HCT116 (cell line): ENCODE measurements at regions not wholly inside any gene's neighbourhood (a gene's known extent, or its start where the extent isn't known, plus 50 kb on each side); places are given as distances from the start of the nearest gene placed in this dataset.

ENCODE experiments used
- ATAC-seq: fragments of 200-7000 bp; cut with Tn5 transposase; 2 replicates; pipeline ENCODE4 v1.9.1; 2020; ENCODE audit warnings: mild to moderate bottlenecking, moderate library complexity
- BruUV-seq: library from RNA; stranded (reverse); fragments of 400-500 nt; replicated peaks from 2 replicates; lab custom pipeline; 2021; lab: Mats Ljungman, UMichigan
- CTCF ChIA-PET: fragments of 300-600 bp; sonication (Branson Sonifier 250); formaldehyde crosslinking; loops from one replicate; lab custom pipeline; 2021; ENCODE audit warnings: antibody characterized with exemption; lab: Charles Lee
- POLR2A ChIA-PET: fragments of 300-600, 350-600 bp; sonication (Branson Sonifier 250); formaldehyde crosslinking; loops from one replicate; lab custom pipeline; 2021; ENCODE audit warnings: antibody characterized with exemption; lab: Charles Lee
- RAD21 ChIA-PET, 2 experiments: fragments of 300-600 bp; sonication (Branson Sonifier 250); formaldehyde crosslinking; loops; one replicate each; lab custom pipeline; 2023; ENCODE audit warnings: low total read pairs in 2 of 2; ENCODE audit not compliant: uncharacterized antibody in 2 of 2, unreplicated experiment in 2 of 2, low non-redundant PET in 1 of 2; lab: Charles Lee
- DNase-seq: peaks from one replicate; pipeline ENCODE4 v3.0.0-alpha.2; 2010; ENCODE audit warnings: low read depth, low spot score
- H2AFZ ChIP-seq: fragments of 200-600 bp; shearing (Covaris generic), sonication (generic); 2 replicates; pipeline ENCODE4 v1.6.1; 2017; ENCODE audit warnings: low read depth, mixed run types, mixed read lengths, antibody characterized with exemption, low read length; ENCODE audit not compliant: poor library complexity, severe bottlenecking
- H3K27ac ChIP-seq: 2 replicates; pipeline ENCODE4 v1.5.1; 2012; ENCODE audit warnings: low read depth, low read length
- H3K27me3 ChIP-seq: fragments of 200-600 bp; sonication (generic); 2 replicates; pipeline ENCODE4 v1.6.1; 2016; ENCODE audit warnings: mixed run types, low read length, mixed read lengths; ENCODE audit not compliant: insufficient read depth
- H3K36me3 ChIP-seq, 2 experiments: fragments of 200-500 bp in 1 of 2; fragments of 200-600 bp in 1 of 2; sonication (Bioruptor generic) in 1 of 2; sonication (generic) in 1 of 2; 2 replicates each; pipeline versions ENCODE4 v1.5.1 to v1.6.1; 2014 to 2016; ENCODE audit warnings: low read length in 2 of 2, inconsistent platforms in 1 of 2, mixed read lengths in 1 of 2, mixed run types in 1 of 2; ENCODE audit not compliant: insufficient read depth in 2 of 2, control insufficient read depth in 1 of 2
- H3K4me1 ChIP-seq, 2 experiments: fragments of 200-600 bp in 1 of 2; sonication (generic) in 1 of 2; 2 replicates each; pipeline versions ENCODE4 v1.5.1 to v1.6.1; 2012 to 2017; ENCODE audit warnings: low read length in 2 of 2, inconsistent platforms in 1 of 2, mild to moderate bottlenecking in 1 of 2, mixed read lengths in 1 of 2, mixed run types in 1 of 2, moderate library complexity in 1 of 2; ENCODE audit not compliant: insufficient read depth in 2 of 2, control insufficient read depth in 1 of 2
- H3K4me2 ChIP-seq: fragments of 200-600 bp; sonication (generic); 2 replicates; pipeline ENCODE4 v1.6.1; 2017; ENCODE audit warnings: mixed run types, low read length, mixed read lengths
- H3K4me3 ChIP-seq, 2 experiments: fragments of 200-600 bp in 1 of 2; sonication (generic) in 1 of 2; replicated peaks in 1 of 2; 2 replicates each; pipeline ENCODE4 v1.5.1; 2011 to 2016; ENCODE audit warnings: low read length in 2 of 2, control low read depth in 1 of 2, low read depth in 1 of 2, mild to moderate bottlenecking in 1 of 2, mixed read lengths in 1 of 2, mixed run types in 1 of 2
- H3K79me2 ChIP-seq: fragments of 200-600 bp; sonication (generic); 2 replicates; pipeline ENCODE4 v1.6.1; 2017; ENCODE audit warnings: mild to moderate bottlenecking, mixed run types, low read length, moderate library complexity, mixed read lengths; ENCODE audit not compliant: insufficient read depth
- H3K9ac ChIP-seq: fragments of 200-600 bp; sonication (generic); 2 replicates; pipeline ENCODE4 v1.6.1; 2016; ENCODE audit warnings: low read length, mixed read lengths
- H3K9me2 ChIP-seq: fragments of 200-600 bp; sonication (generic), shearing (Covaris generic); 2 replicates; pipeline ENCODE4 v1.6.1; 2017; ENCODE audit warnings: mixed run types, mild to moderate bottlenecking, moderate library complexity; ENCODE audit not compliant: insufficient read depth
- H3K9me3 ChIP-seq, 2 experiments: fragments of 200-500 bp in 1 of 2; fragments of 200-600 bp in 1 of 2; sonication (Bioruptor generic) in 1 of 2; sonication (generic) in 1 of 2; 2 replicates each; pipeline ENCODE4 v1.6.1; 2014 to 2017; ENCODE audit warnings: low read length in 2 of 2, mixed read lengths in 2 of 2, inconsistent platforms in 1 of 2, low read depth in 1 of 2, mild to moderate bottlenecking in 1 of 2, mixed run types in 1 of 2, moderate library complexity in 1 of 2; ENCODE audit not compliant: control insufficient read depth in 1 of 2, insufficient read depth in 1 of 2
- H4K20me1 ChIP-seq: fragments of 200-600 bp; sonication (generic), shearing (Covaris generic); 2 replicates; pipeline ENCODE4 v1.6.1; 2017; ENCODE audit warnings: mixed run types, mild to moderate bottlenecking, moderate library complexity; ENCODE audit not compliant: insufficient read depth
- CBX3 ChIP-seq: IDR thresholded peaks from 2 replicates; pipeline ENCODE4 v1.6.1; 2012; ENCODE audit warnings: low read depth
- CEBPB ChIP-seq: IDR thresholded peaks from 2 replicates; pipeline ENCODE4 v1.6.1; 2012; ENCODE audit warnings: low read depth
- CTCF ChIP-seq, 3 experiments: fragments of 200-600 bp in 1 of 3; sonication (generic) in 1 of 3; IDR thresholded peaks in 2 of 3; conservative IDR thresholded peaks in 1 of 3; 2 replicates each; pipeline ENCODE4 v1.5.1; 2012 to 2017; ENCODE audit warnings: low read depth in 2 of 3, low read length in 2 of 3, antibody characterized with exemption in 1 of 3, borderline replicate concordance in 1 of 3, control low read depth in 1 of 3, mild to moderate bottlenecking in 1 of 3, mixed read lengths in 1 of 3, mixed run types in 1 of 3, moderate library complexity in 1 of 3; ENCODE audit not compliant: insufficient read depth in 1 of 3
- EZH2 ChIP-seq: fragments of 200-600 bp; sonication (generic); IDR thresholded peaks from 2 replicates; pipeline ENCODE4 v1.6.1; 2017; ENCODE audit warnings: antibody characterized with exemption, mixed run types
- FOSL1 ChIP-seq: IDR thresholded peaks from 2 replicates; pipeline ENCODE4 v1.6.1; 2012; ENCODE audit warnings: low read depth
- JUND ChIP-seq: IDR thresholded peaks from 2 replicates; pipeline ENCODE4 v1.6.1; 2012
- RAD21 ChIP-seq: IDR thresholded peaks from 2 replicates; pipeline ENCODE4 v1.6.1; 2012; ENCODE audit warnings: low read depth, mild to moderate bottlenecking
- SIN3A ChIP-seq: IDR thresholded peaks from 2 replicates; pipeline ENCODE4 v1.6.1; 2012; ENCODE audit warnings: low read depth
- SP1 ChIP-seq: IDR thresholded peaks from 2 replicates; pipeline ENCODE4 v1.6.1; 2012; ENCODE audit warnings: low read depth
- TCF7L2 ChIP-seq: IDR thresholded peaks from 2 replicates; pipeline ENCODE4 v1.7.0; 2011; ENCODE audit warnings: borderline replicate concordance, inconsistent platforms; ENCODE audit not compliant: insufficient read depth, insufficient read length; ENCODE audit errors: extremely low read depth
- ZBTB33 ChIP-seq: IDR thresholded peaks from 2 replicates; pipeline ENCODE4 v1.6.1; 2011; ENCODE audit warnings: mild to moderate bottlenecking, low read length, moderate library complexity; ENCODE audit not compliant: insufficient replicate concordance; ENCODE audit errors: extremely low read depth
- ZFX ChIP-seq: fragments of 450-650 bp; IDR thresholded peaks from 2 replicates; pipeline ENCODE4 v1.6.1; 2017
- intact Hi-C: fragments of 100-400 bp; cut with micrococcal nuclease; formaldehyde crosslinking; loops from 2 replicates; pipeline ENCODE4 v1.10.0; 2022
- TF ChIP-seq, protein P1 (sequence below): IDR thresholded peaks from 2 replicates; pipeline ENCODE4 v1.6.1; 2012; ENCODE audit warnings: low read depth
- TF ChIP-seq, protein P2 (sequence below): IDR thresholded peaks from 2 replicates; pipeline ENCODE4 v1.6.1; 2012

- intact Hi-C loops, result no loop called here
- peaks cover 10% of the 10 kb centered on the region; the same call in 1 of the 2 replicates for H3K27me3 ChIP-seq
- no peaks in the 10 kb centered on the region for H3K4me1 ChIP-seq
- H3K9me3 ChIP-seq, result no peaks in the 10 kb centered on the region
- BruUV-seq, result no TSS peak
- H3K36me3 ChIP-seq, result no peaks in the 10 kb centered on the region
- no peak overlapping the region for H2AFZ ChIP-seq
- TF ChIP-seq, protein P1, sequence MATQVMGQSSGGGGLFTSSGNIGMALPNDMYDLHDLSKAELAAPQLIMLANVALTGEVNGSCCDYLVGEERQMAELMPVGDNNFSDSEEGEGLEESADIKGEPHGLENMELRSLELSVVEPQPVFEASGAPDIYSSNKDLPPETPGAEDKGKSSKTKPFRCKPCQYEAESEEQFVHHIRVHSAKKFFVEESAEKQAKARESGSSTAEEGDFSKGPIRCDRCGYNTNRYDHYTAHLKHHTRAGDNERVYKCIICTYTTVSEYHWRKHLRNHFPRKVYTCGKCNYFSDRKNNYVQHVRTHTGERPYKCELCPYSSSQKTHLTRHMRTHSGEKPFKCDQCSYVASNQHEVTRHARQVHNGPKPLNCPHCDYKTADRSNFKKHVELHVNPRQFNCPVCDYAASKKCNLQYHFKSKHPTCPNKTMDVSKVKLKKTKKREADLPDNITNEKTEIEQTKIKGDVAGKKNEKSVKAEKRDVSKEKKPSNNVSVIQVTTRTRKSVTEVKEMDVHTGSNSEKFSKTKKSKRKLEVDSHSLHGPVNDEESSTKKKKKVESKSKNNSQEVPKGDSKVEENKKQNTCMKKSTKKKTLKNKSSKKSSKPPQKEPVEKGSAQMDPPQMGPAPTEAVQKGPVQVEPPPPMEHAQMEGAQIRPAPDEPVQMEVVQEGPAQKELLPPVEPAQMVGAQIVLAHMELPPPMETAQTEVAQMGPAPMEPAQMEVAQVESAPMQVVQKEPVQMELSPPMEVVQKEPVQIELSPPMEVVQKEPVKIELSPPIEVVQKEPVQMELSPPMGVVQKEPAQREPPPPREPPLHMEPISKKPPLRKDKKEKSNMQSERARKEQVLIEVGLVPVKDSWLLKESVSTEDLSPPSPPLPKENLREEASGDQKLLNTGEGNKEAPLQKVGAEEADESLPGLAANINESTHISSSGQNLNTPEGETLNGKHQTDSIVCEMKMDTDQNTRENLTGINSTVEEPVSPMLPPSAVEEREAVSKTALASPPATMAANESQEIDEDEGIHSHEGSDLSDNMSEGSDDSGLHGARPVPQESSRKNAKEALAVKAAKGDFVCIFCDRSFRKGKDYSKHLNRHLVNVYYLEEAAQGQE, result no peak
- DNase-seq (no peak), ATAC-seq (no peak)
- H3K9ac ChIP-seq, result no peak overlapping the region
- H4K20me1 ChIP-seq, result no peaks in the 10 kb centered on the region
- H3K4me2 ChIP-seq, result no peak overlapping the region
- POLR2A ChIA-PET, result no interaction called here
- no peaks in the 10 kb centered on the region for H3K79me2 ChIP-seq
- RAD21 ChIA-PET, result no interaction called here
- no peak overlapping the region for H3K4me3 ChIP-seq
- no peak overlapping the region for H3K27ac ChIP-seq
- no peaks in the 10 kb centered on the region for H3K9me2 ChIP-seq
- CTCF ChIA-PET, result no interaction called here
Measured at GRCh38 chr6:90877616-90878015, 290.7 kb upstream of the MAP3K7 start.

- Histone ChIP-seq H3K27me3 (peaks cover 25% of the 10 kb centered on the region; the same call in 1 of the 2 replicates), H3K27ac (no peak overlapping the region), H3K4me1 (no peaks in the 10 kb centered on the region), H3K79me2 (no peaks in the 10 kb centered on the region), H4K20me1 (no peaks in the 10 kb centered on the region), H3K4me3 (no peak overlapping the region), H3K9me3 (no peaks in the 10 kb centered on the region), H3K9ac (no peak overlapping the region), H3K36me3 (no peaks in the 10 kb centered on the region), H3K9me2 (no peaks in the 10 kb centered on the region), H2AFZ (no peak overlapping the region), H3K4me2 (no peak overlapping the region)
- BruUV-seq, result no TSS peak
- CTCF ChIA-PET, result no interaction called here
- ATAC-seq, result no peak
- RAD21 ChIA-PET, result no interaction called here
- intact Hi-C loops, result no loop called here
- POLR2A ChIA-PET, result no interaction called here
- no peak for DNase-seq
- TF ChIP-seq TCF7L2 (no peak), SIN3A (no peak), CBX3 (no peak), ZBTB33 (no peak), CTCF (IDR thresholded peaks at IDR 0.05 in 2 of 3, conservative IDR thresholded peaks at IDR 0.05 in 1 of 3; ENCODE audit: borderline replicate concordance in 1 of 3, insufficient read depth in 1 of 3, low read depth in 2 of 3, low read length in 2 of 3) (no peak), ZFX (no peak), EZH2 (no peak), JUND (no peak), CEBPB (no peak), RAD21 (no peak), FOSL1 (no peak), SP1 (no peak)
- TF ChIP-seq, protein P2, sequence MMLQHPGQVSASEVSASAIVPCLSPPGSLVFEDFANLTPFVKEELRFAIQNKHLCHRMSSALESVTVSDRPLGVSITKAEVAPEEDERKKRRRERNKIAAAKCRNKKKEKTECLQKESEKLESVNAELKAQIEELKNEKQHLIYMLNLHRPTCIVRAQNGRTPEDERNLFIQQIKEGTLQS, result no peak
Measured at GRCh38 chr6:90874931-90875330, 288.1 kb upstream of the MAP3K7 start.
